HepG2 (cell line): ENCODE measurements at regions not wholly inside any gene's neighbourhood (a gene's known extent, or its start where the extent isn't known, plus 50 kb on each side); places are given as distances from the start of the nearest gene placed in this dataset.

Experiments used
- ATAC-seq: fragments of 200-7000 bp; cut with Tn5 transposase; 3 replicates; pipeline ENCODE4 v1.9.1; 2020; ENCODE audit warnings: mild to moderate bottlenecking, moderate library complexity
- BruUV-seq: library from RNA; stranded (reverse); fragments of 400-500 nt; replicated peaks from 2 replicates; lab custom pipeline; 2021; lab: Mats Ljungman, UMichigan
- CTCF ChIA-PET: fragments of 300-600 bp; formaldehyde crosslinking; extraction: SDS; loops from one replicate; lab custom pipeline; 2021; ENCODE audit warnings: low total read pairs, inconsistent platforms, low intra/inter-chr PET ratio; lab: Yijun Ruan, JAX
- POLR2A ChIA-PET: fragments of 350-600 bp; sonication (Branson Sonifier 250); formaldehyde crosslinking; loops from one replicate; lab custom pipeline; 2020; ENCODE audit warnings: antibody characterized with exemption, inconsistent platforms; lab: Yijun Ruan, JAX
- DNase-seq: peaks from one replicate; pipeline ENCODE4 v3.0.0-alpha.2; 2015; ENCODE audit warnings: low spot score
- FAIRE-seq: peaks from 3 replicates; lab custom pipeline; 2011; peaks lifted over from hg19 to GRCh38; lab: Jason Lieb, UNC
- H2AFZ ChIP-seq: one replicate; pipeline ENCODE4 v1.6.1; 2011; ENCODE audit warnings: low read length, inconsistent platforms
- H3K27ac ChIP-seq: fragments of 300-600 bp; 3 replicates; pipeline ENCODE4 v1.8.0; 2011; ENCODE audit warnings: mixed run types, mild to moderate bottlenecking, mixed read lengths, low read length, inconsistent platforms; ENCODE audit not compliant: insufficient read depth; ENCODE audit errors: extremely low read length
- H3K27me3 ChIP-seq, 2 experiments: fragments of 200-600 bp in 1 of 2; 2 replicates in 1 of 2; 3 replicates in 1 of 2; pipeline versions ENCODE4 v1.6.0 to v1.8.0; 2011; ENCODE audit warnings: low read length in 2 of 2, mild to moderate bottlenecking in 2 of 2, moderate library complexity in 2 of 2, inconsistent platforms in 1 of 2; ENCODE audit not compliant: insufficient read depth in 2 of 2, control insufficient read depth in 1 of 2
- H3K36me3 ChIP-seq, 2 experiments: fragments of 200-600 bp in 1 of 2; replicated peaks in 1 of 2; 2 replicates in 1 of 2; 3 replicates in 1 of 2; pipeline versions ENCODE4 v1.5.1 to v1.8.0; 2011; ENCODE audit warnings: low read length in 2 of 2, inconsistent platforms in 1 of 2; ENCODE audit not compliant: insufficient read depth in 2 of 2, control insufficient read depth in 1 of 2
- H3K4me1 ChIP-seq: 2 replicates; pipeline ENCODE4 v1.5.1; 2012; ENCODE audit warnings: low read length, inconsistent platforms; ENCODE audit not compliant: insufficient read depth
- H3K4me2 ChIP-seq: 2 replicates; pipeline ENCODE4 v1.6.0; 2011; ENCODE audit warnings: low read depth, low read length, inconsistent platforms
- H3K4me3 ChIP-seq, 3 experiments: fragments of 200-600 bp in 1 of 3; sonication (generic), shearing (Covaris generic) in 1 of 3; replicated peaks in 1 of 3; 2 replicates each; pipeline ENCODE4 v1.5.1; 2011 to 2016; ENCODE audit warnings: low read length in 3 of 3, inconsistent platforms in 2 of 3, low read depth in 2 of 3, mild to moderate bottlenecking in 2 of 3, control low read depth in 1 of 3, mixed read lengths in 1 of 3; ENCODE audit not compliant: insufficient read depth in 1 of 3
- H3K79me2 ChIP-seq: one replicate; pipeline ENCODE4 v1.6.1; 2011; ENCODE audit warnings: low read length, inconsistent platforms; ENCODE audit not compliant: insufficient read depth
- H3K9ac ChIP-seq: 2 replicates; pipeline ENCODE4 v1.6.0; 2011; ENCODE audit warnings: mild to moderate bottlenecking, low read depth, low read length, inconsistent platforms; ENCODE audit not compliant: insufficient read depth
- H3K9me3 ChIP-seq: 2 replicates; pipeline ENCODE4 v1.5.1; 2012; ENCODE audit warnings: mild to moderate bottlenecking, low read length
- H4K20me1 ChIP-seq: 2 replicates; pipeline ENCODE4 v1.6.0; 2011; ENCODE audit warnings: inconsistent platforms, mild to moderate bottlenecking, low read length, moderate library complexity; ENCODE audit not compliant: insufficient read depth
- ATAD3A ChIP-seq: sonication (generic); formaldehyde crosslinking; IDR thresholded peaks from 2 replicates; pipeline ENCODE4 v1.4.0; 2020; ENCODE audit warnings: missing genetic modification reagents
- ATF1 ChIP-seq: IDR thresholded peaks from 2 replicates; pipeline ENCODE4 v1.6.1; 2016; ENCODE audit warnings: mild to moderate bottlenecking, control low read depth
- ATF4 ChIP-seq, 2 experiments: fragments of 450-650 bp in 1 of 2; sonication (generic) in 1 of 2; formaldehyde crosslinking; IDR thresholded peaks; 2 replicates each; pipeline versions ENCODE4 v1.5.0 to v1.8.0; 2020 to 2022; ENCODE audit warnings: mild to moderate bottlenecking in 1 of 2, missing genetic modification reagents in 1 of 2
- CSRNP2 ChIP-seq: sonication (generic); formaldehyde crosslinking; conservative IDR thresholded peaks from 2 replicates; pipeline ENCODE4 v1.8.0; 2022; ENCODE audit warnings: low read depth, missing genetic modification reagents
- DR1 ChIP-seq: sonication (generic); formaldehyde crosslinking; IDR thresholded peaks from 2 replicates; pipeline ENCODE4 v1.8.0; 2021; ENCODE audit warnings: mild to moderate bottlenecking, missing genetic modification reagents, inconsistent platforms
- HBP1 ChIP-seq: IDR thresholded peaks from 2 replicates; pipeline ENCODE4 v1.6.1; 2016; ENCODE audit warnings: low read depth, control low read depth
- ISL2 ChIP-seq: sonication (generic); formaldehyde crosslinking; IDR thresholded peaks from 2 replicates; pipeline ENCODE4 v1.5.0; 2020; ENCODE audit warnings: missing genetic modification reagents
- MATR3 ChIP-seq: sonication (generic); formaldehyde crosslinking; IDR thresholded peaks from 2 replicates; pipeline ENCODE4 v1.4.0; 2020; ENCODE audit warnings: missing genetic modification reagents
- MLLT10 ChIP-seq: sonication (generic); formaldehyde crosslinking; IDR thresholded peaks from 2 replicates; pipeline ENCODE4 v1.4.0; 2020; ENCODE audit warnings: missing genetic modification reagents
- MXI1 ChIP-seq: IDR thresholded peaks from 3 replicates; pipeline ENCODE4 v1.6.1; 2012; ENCODE audit warnings: low read depth, low read length, inconsistent platforms, borderline replicate concordance
- MYC ChIP-seq: sonication (generic); formaldehyde crosslinking; IDR thresholded peaks from 2 replicates; pipeline ENCODE4 v1.9.0; 2021; ENCODE audit warnings: missing genetic modification reagents, borderline replicate concordance
- NR2C2 ChIP-seq: sonication (generic); formaldehyde crosslinking; IDR thresholded peaks from 2 replicates; pipeline ENCODE4 v1.4.0; 2020; ENCODE audit warnings: missing genetic modification reagents, mild to moderate bottlenecking, moderate library complexity, borderline replicate concordance
- RBM22 ChIP-seq: fragments of 200-400 bp; formaldehyde crosslinking; optimal IDR thresholded peaks from 2 replicates; pipeline ENCODE3; 2017; ENCODE audit warnings: mild to moderate bottlenecking, low read length, moderate library complexity
- ZHX2 ChIP-seq, 2 experiments: sonication (generic) in 1 of 2; formaldehyde crosslinking in 1 of 2; IDR thresholded peaks; 2 replicates each; pipeline versions ENCODE4 v1.6.1 to v1.9.0; 2014 to 2022; ENCODE audit warnings: antibody characterized with exemption in 1 of 2, borderline replicate concordance in 1 of 2, inconsistent platforms in 1 of 2, low read depth in 1 of 2, missing genetic modification reagents in 1 of 2
- ZNF451 ChIP-seq: sonication (generic); formaldehyde crosslinking; IDR thresholded peaks from 2 replicates; pipeline ENCODE4 v1.5.0; 2020; ENCODE audit warnings: mild to moderate bottlenecking, missing genetic modification reagents
- ZNF713 ChIP-seq: sonication (generic); formaldehyde crosslinking; IDR thresholded peaks from 2 replicates; pipeline ENCODE4 v1.4.0; 2020; ENCODE audit warnings: mild to moderate bottlenecking, missing genetic modification reagents
- ZNF777 ChIP-seq: sonication (generic); formaldehyde crosslinking; IDR thresholded peaks from 2 replicates; pipeline ENCODE4 v1.4.0; 2020; ENCODE audit warnings: missing genetic modification reagents
- WGBS: methylation state at CpG from one replicate; pipeline ENCODE4 v1.1.6; 2017; ENCODE audit warnings: low lambda C conversion rate; 5-methylcytosine and 5-hydroxymethylcytosine counted together
- in situ Hi-C: cut with HindIII; loops from 2 replicates; pipeline ENCODE4 v1.10.0; 2017; ENCODE audit warnings: low pct_unique_long_range_greater_than_20kb; ENCODE audit not compliant: extremely low pct_ligation_motif_present
- intact Hi-C: fragments of 100-400 bp; cut with micrococcal nuclease; formaldehyde crosslinking; loops from one replicate; pipeline ENCODE4 v1.10.0; 2022; ENCODE audit not compliant: unreplicated experiment

- Histone ChIP-seq H3K4me1 (no peaks in the 10 kb centered on the region), H3K27me3 (no peaks in the 10 kb centered on the region), H3K9ac (no peak overlapping the region), H3K27ac (no peak overlapping the region), H4K20me1 (no peaks in the 10 kb centered on the region), H2AFZ (no peak overlapping the region), H3K4me3 (no peak overlapping the region), H3K79me2 (no peaks in the 10 kb centered on the region), H3K4me2 (no peak overlapping the region), H3K36me3 (no peaks in the 10 kb centered on the region), H3K9me3 (no peaks in the 10 kb centered on the region)
- ChIA-PET POLR2A (no interaction called here), CTCF (no interaction called here)
- no TSS peak for BruUV-seq
- 59% methylated on average over 11 of the region's 11 CpGs for WGBS
- ATAC-seq (no peak), DNase-seq (no peak), FAIRE-seq (no peak)
- intact Hi-C loops: no loop called here
- in situ Hi-C loops: no loop called here
- no peak for TF ChIP-seq MYC (CRISPR knock-in tag)
- no peak for TF ChIP-seq ZNF777 (CRISPR knock-in tag)
- TF ChIP-seq ZHX2 (IDR thresholded peaks at IDR 0.05; ENCODE audit: low read depth): no peak
- TF ChIP-seq ZHX2 (CRISPR knock-in tag; IDR thresholded peaks at IDR 0.05; ENCODE audit: borderline replicate concordance): no peak
- no peak for TF ChIP-seq RBM22
- TF ChIP-seq ATF1 (CRISPR knock-in tag): no peak
- TF ChIP-seq MXI1: no peak
- no peak for TF ChIP-seq HBP1
- TF ChIP-seq ATAD3A (CRISPR knock-in tag): no peak
- TF ChIP-seq MATR3 (CRISPR knock-in tag): no peak
- TF ChIP-seq ATF4 (CRISPR knock-in tag; IDR thresholded peaks at IDR 0.05): no peak
- no peak for TF ChIP-seq DR1 (CRISPR knock-in tag)
- TF ChIP-seq ZNF713 (CRISPR knock-in tag): no peak
- TF ChIP-seq ISL2 (CRISPR knock-in tag): no peak
- no peak for TF ChIP-seq CSRNP2 (CRISPR knock-in tag)
- TF ChIP-seq MLLT10 (CRISPR knock-in tag): no peak
- no peak for TF ChIP-seq NR2C2
- no peak for TF ChIP-seq ZNF451 (CRISPR knock-in tag)
Measured at GRCh38 chr7:52026140-52026539, 709.5 kb upstream of the COBL start.
